ENCODE measurements at regions not wholly inside any gene's neighbourhood (a gene's known extent, or its start where the extent isn't known, plus 50 kb on each side); places are given as distances from the start of the nearest gene placed in this dataset.
"Not testable (repeated sequence)": the region's sequence is repeated elsewhere in the genome, so short reads cannot be mapped to it uniquely, and the experiment has no call there.

GRCh38 chr2:89027536-89027935 is 336.1 kb downstream of the RPIA start:
- DNase-seq = not testable (repeated sequence)

GRCh38 chr2:89029257-89029656 is 337.8 kb downstream of the RPIA start:
- not testable (repeated sequence) for DNase-seq

- DNase-seq = not testable (repeated sequence)
Measured at GRCh38 chr2:89048138-89049066, 356.9 kb downstream of the RPIA start.

- not testable (repeated sequence) for DNase-seq
Measured at GRCh38 chr2:89058616-89059015, 367.1 kb downstream of the RPIA start.

GRCh38 chr2:89061174-89061573 is 369.7 kb downstream of the RPIA start:
- DNase-seq = not testable (repeated sequence)

- not testable (repeated sequence) for DNase-seq
Measured at GRCh38 chr2:89076771-89077170, 385.3 kb downstream of the RPIA start.

- not testable (repeated sequence) for DNase-seq
Measured at GRCh38 chr2:89092911-89093310, 401.4 kb downstream of the RPIA start.

GRCh38 chr2:89095060-89095459 is 403.6 kb downstream of the RPIA start:
- DNase-seq = not testable (repeated sequence)

- not testable (repeated sequence) for DNase-seq
Measured at GRCh38 chr2:89102587-89102986, 411.1 kb downstream of the RPIA start.

GRCh38 chr2:89106369-89107019 is 415.0 kb downstream of the RPIA start:
- DNase-seq = not testable (repeated sequence)

- not testable (repeated sequence) for DNase-seq
Measured at GRCh38 chr2:89112434-89112833, 421.0 kb downstream of the RPIA start.

- DNase-seq = not testable (repeated sequence)
Measured at GRCh38 chr2:89113286-89113685, 421.8 kb downstream of the RPIA start.

- not testable (repeated sequence) for DNase-seq
Measured at GRCh38 chr2:89129440-89129839, 438.0 kb downstream of the RPIA start.

GRCh38 chr2:89130665-89131308 is 439.3 kb downstream of the RPIA start:
- DNase-seq = not testable (repeated sequence)

- DNase-seq = not testable (repeated sequence)
Measured at GRCh38 chr2:89142959-89143358, 451.5 kb downstream of the RPIA start.

GRCh38 chr2:89145342-89145741 is 453.9 kb downstream of the RPIA start:
- not testable (repeated sequence) for DNase-seq

GRCh38 chr2:89148256-89148655 is 456.8 kb downstream of the RPIA start:
- DNase-seq = not testable (repeated sequence)

- not testable (repeated sequence) for DNase-seq
Measured at GRCh38 chr2:89151699-89152098, 460.2 kb downstream of the RPIA start.

- DNase-seq = not testable (repeated sequence)
Measured at GRCh38 chr2:89152501-89152900, 461.0 kb downstream of the RPIA start.

GRCh38 chr2:89153210-89153609 is 461.7 kb downstream of the RPIA start:
- not testable (repeated sequence) for DNase-seq

- DNase-seq = not testable (repeated sequence)
Measured at GRCh38 chr2:89154247-89154682, 462.8 kb downstream of the RPIA start.

- DNase-seq = not testable (repeated sequence)
Measured at GRCh38 chr2:89160306-89160705, 468.8 kb downstream of the RPIA start.

- DNase-seq = not testable (repeated sequence)
Measured at GRCh38 chr2:89161626-89162025, 470.2 kb downstream of the RPIA start.

All from activated CD4-positive, alpha-beta T cell treated with anti-CD3 and anti-CD28 coated beads, Interleukin-2, amount 50 U/mL, for 1 hour (primary cell).